ENCODE measurements at regions not wholly inside any gene's neighbourhood (a gene's known extent, or its start where the extent isn't known, plus 50 kb on each side); places are given as distances from the start of the nearest gene placed in this dataset.

GRCh38 chr9:81086416-81086815 lies 602.9 kb downstream of the TLE1 start:
- Histone ChIP-seq H3K27me3 (ENCODE audit: control insufficient read depth in 2 of 2, insufficient read depth in 2 of 2, low read length in 2 of 2) (no peaks in the 10 kb centered on the region), H3K9ac (replicated peaks; ENCODE audit: extremely low read depth, insufficient read depth, low read length) (no peak overlapping the region), H2AFZ (ENCODE audit: low read depth, low read length) (no peak overlapping the region), H3K79me2 (ENCODE audit: control insufficient read depth, insufficient read depth, low read length) (no peaks in the 10 kb centered on the region), H4K20me1 (replicated peaks; ENCODE audit: control insufficient read depth, extremely low read depth, insufficient read depth, low read length) (no peaks in the 10 kb centered on the region), H3K9me1 (replicated peaks; ENCODE audit: control insufficient read depth, extremely low read depth, insufficient read depth, low read length) (no peaks in the 10 kb centered on the region), H3K4me1 (ENCODE audit: control insufficient read depth, extremely low read depth, insufficient read depth, low read length) (no peaks in the 10 kb centered on the region), H3K4me3 (replicated peaks in 1 of 3; ENCODE audit: insufficient read depth in 1 of 3, low read depth in 1 of 3, low read length in 3 of 3) (no peak overlapping the region), H3K27ac (ENCODE audit: insufficient read depth, low read depth, low read length) (no peak overlapping the region), H3K4me2 (ENCODE audit: insufficient read depth, low read length) (no peak overlapping the region), H3K36me3 (ENCODE audit: control insufficient read depth in 2 of 2, extremely low read depth in 1 of 2, insufficient read depth in 2 of 2, low read length in 2 of 2) (no peaks in the 10 kb centered on the region), H3K9me3 (replicated peaks; ENCODE audit: control insufficient read depth, insufficient read depth, low read length) (no peaks in the 10 kb centered on the region)
- TF ChIP-seq MYC (IDR thresholded peaks at IDR 0.05; ENCODE audit: low read depth, low read length) (no peak), JUN (IDR thresholded peaks at IDR 0.05; ENCODE audit: borderline replicate concordance, insufficient read depth, insufficient read length, low read depth) (no peak), MAX (IDR thresholded peaks at IDR 0.05; ENCODE audit: insufficient read depth, insufficient read length) (no peak), FOS (IDR thresholded peaks at IDR 0.05; ENCODE audit: borderline replicate concordance, insufficient read depth, low read length) (no peak), POLR2AphosphoS5 (IDR thresholded peaks at IDR 0.05; ENCODE audit: insufficient read depth, low read depth, low read length) (no peak), POLR2A (IDR thresholded peaks at IDR 0.05; ENCODE audit: low read depth, low read length) (no peak), EZH2 (IDR thresholded peaks at IDR 0.05; ENCODE audit: borderline replicate concordance, low read depth, low read length, severe bottlenecking) (no peak), CTCF (IDR thresholded peaks at IDR 0.05; ENCODE audit: extremely low read depth in 1 of 2, insufficient read depth in 1 of 2, low read depth in 1 of 2, low read length in 2 of 2) (no peak), GATA2 (IDR thresholded peaks at IDR 0.05; ENCODE audit: insufficient read depth, insufficient read length, low read depth, low read length) (no peak)
- CTCF ChIA-PET, result no interaction called here
- no TSS peak for BruUV-seq (replicated peaks)
- intact Hi-C loops (cut with micrococcal nuclease) (no loop called here), dilution Hi-C loops (cut with MboI; ENCODE audit: extremely low pct_ligation_motif_present, low sequenced_read_pairs) (no loop called here)
- POLR2A ChIA-PET, result no interaction called here
- FAIRE-seq (no peak), DNase-seq (ENCODE audit: low read depth, low spot score) (no peak)
